ENCODE measurements at regions not wholly inside any gene's neighbourhood (a gene's known extent, or its start where the extent isn't known, plus 50 kb on each side); places are given as distances from the start of the nearest gene placed in this dataset.

DNA sequence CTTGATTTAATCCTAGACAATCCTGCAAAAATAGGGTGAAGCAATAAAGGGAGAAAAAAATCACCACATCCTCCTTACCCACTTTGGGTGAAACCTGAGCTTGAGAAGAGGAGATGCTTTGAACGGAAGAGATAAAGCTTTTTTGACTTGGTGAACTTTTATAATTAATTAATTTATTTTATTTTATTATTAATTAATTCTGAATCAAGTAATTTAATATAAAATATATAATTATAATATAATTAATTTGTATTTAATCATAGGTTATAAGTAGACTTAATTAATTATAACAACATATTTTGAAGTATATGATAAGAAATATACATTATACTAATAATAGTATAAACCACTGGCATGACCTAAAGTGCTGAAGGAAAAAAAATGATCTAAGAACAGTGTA, 2164.8 kb downstream of the LRRC4C start:
- DNase-seq, result no peak
- Mint-ChIP-seq H3K4me3 (no peak overlapping the region), H3K27ac (no peak overlapping the region), H3K4me1 (no peaks in the 10 kb centered on the region), H3K9me3 (peaks cover 3 to 23% (median 11%) of the 10 kb centered on the region in 8 donors), H3K27me3 (no peaks in the 10 kb centered on the region), H3K36me3 (no peaks in the 10 kb centered on the region)
- no peak overlapping the region for H3K27ac ChIP-seq (ENCODE audit: low read depth, low read length)
- ChIA-PET CTCF (ENCODE audit: partially characterized antibody) (no interaction called here), POLR2A (ENCODE audit: partially characterized antibody) (no interaction called here)
- H3K4me3 ChIP-seq (ENCODE audit: low read length in 2 of 2), result no peak overlapping the region
- no peaks in the 10 kb centered on the region for H3K27me3 ChIP-seq (ENCODE audit: insufficient read depth, low read length)
- no peaks in the 10 kb centered on the region for H3K36me3 ChIP-seq (ENCODE audit: insufficient read depth, low read length)
- intact Hi-C loops (cut with micrococcal nuclease), result no loop called here
- no peaks in the 10 kb centered on the region for H3K9me3 ChIP-seq (ENCODE audit: control insufficient read depth in 1 of 2, low read length in 2 of 2)
- H3K4me1 ChIP-seq (ENCODE audit: insufficient read depth, low read length), result no peaks in the 10 kb centered on the region

DNA sequence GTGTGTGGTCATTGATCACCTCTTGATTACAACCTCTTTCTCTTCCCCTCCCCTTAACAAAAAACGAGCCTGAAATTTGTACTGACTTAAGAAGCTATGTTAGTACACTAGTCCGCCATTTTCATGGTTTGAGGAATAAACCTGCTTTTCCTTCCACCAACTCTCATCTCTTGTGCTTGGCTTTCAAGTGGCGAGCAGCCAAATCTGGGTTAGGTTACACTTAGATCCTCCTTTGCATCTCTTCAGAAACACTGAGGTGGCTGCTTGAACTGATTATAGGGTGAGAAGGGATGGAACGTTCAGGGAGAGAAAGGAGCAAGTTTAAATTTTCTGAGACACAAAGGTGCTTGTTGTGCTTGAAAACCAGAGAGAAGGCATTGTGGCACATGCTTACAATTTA, 2171.4 kb downstream of the LRRC4C start:
- no peak overlapping the region for H3K4me3 ChIP-seq (ENCODE audit: low read length in 2 of 2)
- H3K36me3 ChIP-seq (ENCODE audit: insufficient read depth, low read length), result no peaks in the 10 kb centered on the region
- H3K4me3 Mint-ChIP-seq, result no peak overlapping the region
- H3K9me3 ChIP-seq (ENCODE audit: control insufficient read depth in 1 of 2, low read length in 2 of 2), result no peaks in the 10 kb centered on the region
- no peaks in the 10 kb centered on the region for H3K27me3 ChIP-seq (ENCODE audit: insufficient read depth, low read length)
- no peak overlapping the region for H3K27ac Mint-ChIP-seq
- H3K9me3 Mint-ChIP-seq, result peaks cover 3 to 20% (median 7%) of the 10 kb centered on the region in 8 donors
- POLR2A ChIA-PET (ENCODE audit: partially characterized antibody), result no interaction called here
- DNase-seq, result no peak
- no peak overlapping the region for H3K27ac ChIP-seq (ENCODE audit: low read depth, low read length)
- no peaks in the 10 kb centered on the region for H3K27me3 Mint-ChIP-seq
- intact Hi-C loops (cut with micrococcal nuclease), result no loop called here
- no peaks in the 10 kb centered on the region for H3K4me1 Mint-ChIP-seq
- H3K36me3 Mint-ChIP-seq, result no peaks in the 10 kb centered on the region
- no peaks in the 10 kb centered on the region for H3K4me1 ChIP-seq (ENCODE audit: insufficient read depth, low read length)
- CTCF ChIA-PET (ENCODE audit: partially characterized antibody), result no interaction called here

DNA sequence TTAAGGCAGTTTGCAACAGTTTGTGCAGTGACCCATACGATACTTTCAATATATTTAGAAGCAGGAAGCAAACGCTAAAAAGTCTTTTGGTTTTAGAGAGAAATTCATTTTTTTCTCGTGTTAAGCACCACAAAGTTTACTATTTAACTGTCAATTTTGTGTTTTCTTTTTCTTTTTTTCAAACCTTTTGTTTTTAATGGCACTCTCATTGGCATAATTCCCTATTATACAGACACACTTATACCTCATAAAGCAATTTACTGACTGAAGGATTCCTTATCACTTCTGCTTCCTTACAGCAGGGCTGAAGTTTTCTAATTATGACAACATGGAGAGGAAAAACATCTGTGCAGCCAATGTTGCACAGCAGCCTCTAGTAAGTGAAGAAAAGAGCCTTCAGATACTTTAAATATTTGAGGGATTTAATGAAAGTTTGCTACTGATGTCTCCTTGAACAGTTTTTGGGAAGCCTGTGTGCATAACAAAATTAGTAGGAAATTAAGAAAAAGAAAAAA, 2191.2 kb downstream of the LRRC4C start:
- POLR2A ChIA-PET (ENCODE audit: partially characterized antibody), result no interaction called here
- CTCF ChIA-PET (ENCODE audit: partially characterized antibody), result no interaction called here
- Histone ChIP-seq H3K4me1 (ENCODE audit: insufficient read depth, low read length) (no peaks in the 10 kb centered on the region), H3K4me3 (ENCODE audit: low read length in 2 of 2) (no peak overlapping the region), H3K36me3 (ENCODE audit: insufficient read depth, low read length) (no peaks in the 10 kb centered on the region), H3K9me3 (ENCODE audit: control insufficient read depth in 1 of 2, low read length in 2 of 2) (peaks cover 0 to 3% of the 10 kb centered on the region in 2 donors), H3K27ac (ENCODE audit: low read depth, low read length) (no peak overlapping the region), H3K27me3 (ENCODE audit: insufficient read depth, low read length) (no peaks in the 10 kb centered on the region)
- peaks cover 0 to 6% (median under 1%) of the 10 kb centered on the region in 8 donors for H3K9me3 Mint-ChIP-seq
- no peak for DNase-seq
- H3K36me3 Mint-ChIP-seq, result no peaks in the 10 kb centered on the region
- no peak overlapping the region for H3K4me3 Mint-ChIP-seq
- intact Hi-C loops (cut with micrococcal nuclease), result no loop called here
- no peaks in the 10 kb centered on the region for H3K27me3 Mint-ChIP-seq
- no peak overlapping the region for H3K27ac Mint-ChIP-seq
- no peaks in the 10 kb centered on the region for H3K4me1 Mint-ChIP-seq

DNA sequence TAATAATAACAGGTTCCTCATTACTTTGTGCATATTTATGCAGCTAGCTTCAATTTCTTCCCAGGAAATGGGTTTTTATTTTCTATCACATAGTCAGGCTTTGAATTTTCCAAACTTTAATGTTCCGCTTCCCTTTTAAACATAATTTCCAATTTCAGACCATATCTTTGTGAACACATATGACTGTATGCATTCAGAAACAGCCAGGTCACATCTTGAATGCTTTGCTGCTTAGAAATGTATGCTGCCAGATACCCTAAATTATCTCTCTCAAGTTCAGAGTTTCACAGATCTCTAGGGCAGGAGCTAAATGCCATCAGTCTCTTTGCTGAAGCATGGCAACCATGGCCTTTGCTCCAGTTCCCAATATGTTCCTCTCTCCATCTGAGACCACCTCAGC, 2203.8 kb downstream of the LRRC4C start:
- Histone ChIP-seq H3K4me1 (ENCODE audit: insufficient read depth, low read length) (no peaks in the 10 kb centered on the region), H3K36me3 (ENCODE audit: insufficient read depth, low read length) (no peaks in the 10 kb centered on the region), H3K9me3 (ENCODE audit: control insufficient read depth in 1 of 2, low read length in 2 of 2) (peaks cover 0 to 4% of the 10 kb centered on the region in 2 donors), H3K4me3 (ENCODE audit: low read length in 2 of 2) (no peak overlapping the region), H3K27ac (ENCODE audit: low read depth, low read length) (no peak overlapping the region), H3K27me3 (ENCODE audit: insufficient read depth, low read length) (no peaks in the 10 kb centered on the region)
- intact Hi-C loops (cut with micrococcal nuclease), result no loop called here
- DNase-seq, result no peak
- Mint-ChIP-seq H3K36me3 (peaks cover 0 to 4% of the 10 kb centered on the region in 2 donors), H3K27ac (no peak overlapping the region), H3K4me1 (no peaks in the 10 kb centered on the region), H3K9me3 (peaks cover 3 to 39% (median 24%) of the 10 kb centered on the region in 8 donors), H3K27me3 (no peaks in the 10 kb centered on the region), H3K4me3 (no peak overlapping the region)
- ChIA-PET POLR2A (ENCODE audit: partially characterized antibody) (no interaction called here), CTCF (ENCODE audit: partially characterized antibody) (no interaction called here)

DNA sequence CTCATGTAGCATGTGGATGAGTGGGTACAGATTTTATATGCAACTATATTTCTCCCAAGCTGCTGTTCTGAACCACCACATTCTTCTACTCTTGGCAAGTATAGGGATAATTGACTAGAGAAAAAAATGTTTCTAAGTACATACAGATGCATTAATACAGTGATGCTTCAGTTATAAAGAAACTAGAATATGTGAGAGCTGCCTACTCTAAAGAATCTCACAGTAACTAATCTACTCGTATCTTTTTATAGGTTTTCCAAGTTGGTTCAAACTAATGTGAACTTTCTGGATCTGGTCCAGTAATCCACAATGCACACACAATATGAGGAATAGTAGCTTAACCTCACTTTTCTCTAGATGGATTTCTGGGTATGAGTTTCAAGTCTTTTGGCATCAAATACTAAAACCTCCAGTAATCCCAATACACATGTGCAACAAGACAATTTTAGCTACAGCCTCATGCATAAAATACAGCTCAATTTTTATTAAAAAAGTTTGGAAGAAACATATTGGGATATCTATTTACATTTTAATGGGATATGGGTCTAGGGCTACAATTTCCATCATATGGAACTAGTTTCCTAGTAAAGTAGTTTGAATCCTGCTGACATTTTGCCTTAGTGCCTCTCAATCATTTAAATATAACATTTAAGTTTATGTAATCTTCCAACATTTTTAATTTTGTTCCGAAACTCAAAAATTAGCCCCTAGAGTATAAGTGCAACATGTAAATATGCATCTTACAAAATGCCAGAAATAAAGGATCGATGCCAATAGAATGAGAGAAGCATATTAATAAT, 2209.7 kb downstream of the LRRC4C start:
- no peaks in the 10 kb centered on the region for H3K36me3 ChIP-seq (ENCODE audit: insufficient read depth, low read length)
- H3K36me3 Mint-ChIP-seq, result no peaks in the 10 kb centered on the region
- H3K27me3 Mint-ChIP-seq, result no peaks in the 10 kb centered on the region
- H3K27ac ChIP-seq (ENCODE audit: low read depth, low read length), result no peak overlapping the region
- H3K4me1 ChIP-seq (ENCODE audit: insufficient read depth, low read length), result no peaks in the 10 kb centered on the region
- H3K27ac Mint-ChIP-seq, result no peak overlapping the region
- ChIA-PET CTCF (ENCODE audit: partially characterized antibody) (no interaction called here), POLR2A (ENCODE audit: partially characterized antibody) (no interaction called here)
- no peak overlapping the region for H3K4me3 ChIP-seq (ENCODE audit: low read length in 2 of 2)
- no peaks in the 10 kb centered on the region for H3K4me1 Mint-ChIP-seq
- intact Hi-C loops (cut with micrococcal nuclease), result no loop called here
- no peak overlapping the region for H3K4me3 Mint-ChIP-seq
- H3K9me3 Mint-ChIP-seq, result peaks cover 3 to 17% (median 9%) of the 10 kb centered on the region in 8 donors
- no peak for DNase-seq
- no peaks in the 10 kb centered on the region for H3K27me3 ChIP-seq (ENCODE audit: insufficient read depth, low read length)
- H3K9me3 ChIP-seq (ENCODE audit: control insufficient read depth in 1 of 2, low read length in 2 of 2), result no peaks in the 10 kb centered on the region

DNA sequence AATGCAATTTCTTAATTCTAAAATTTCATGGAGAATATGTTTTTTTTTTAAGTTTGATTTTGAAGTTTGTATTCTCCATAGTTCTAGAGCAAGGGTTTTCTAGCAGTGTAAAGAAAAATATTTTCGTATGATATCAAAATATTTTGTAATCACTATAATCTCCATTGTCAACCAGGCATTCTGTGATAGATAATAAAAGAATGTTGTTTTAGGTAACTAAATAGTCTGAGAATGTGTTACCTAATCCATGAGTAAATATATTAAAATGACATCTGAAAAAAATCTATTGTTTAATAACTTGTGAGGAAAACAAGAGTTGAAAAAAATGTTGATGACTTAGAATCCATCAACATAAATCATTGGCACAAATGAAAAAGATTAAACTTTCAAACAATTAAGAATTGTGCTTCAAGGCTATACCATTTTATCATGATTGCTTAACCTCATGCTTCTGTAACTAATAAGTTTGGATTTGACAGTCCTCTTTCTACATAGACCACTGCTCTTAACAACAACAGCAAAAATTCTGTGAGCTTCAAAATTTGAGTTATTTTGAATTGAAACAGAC, 2211.8 kb downstream of the LRRC4C start:
- Mint-ChIP-seq H3K36me3 (no peaks in the 10 kb centered on the region), H3K27me3 (no peaks in the 10 kb centered on the region), H3K9me3 (peaks cover 0 to 8% (median 2%) of the 10 kb centered on the region in 8 donors), H3K27ac (no peak overlapping the region), H3K4me3 (no peak overlapping the region), H3K4me1 (no peaks in the 10 kb centered on the region)
- Histone ChIP-seq H3K4me3 (ENCODE audit: low read length in 2 of 2) (no peak overlapping the region), H3K36me3 (ENCODE audit: insufficient read depth, low read length) (no peaks in the 10 kb centered on the region), H3K27ac (ENCODE audit: low read depth, low read length) (no peak overlapping the region), H3K9me3 (ENCODE audit: control insufficient read depth in 1 of 2, low read length in 2 of 2) (no peaks in the 10 kb centered on the region), H3K4me1 (ENCODE audit: insufficient read depth, low read length) (no peaks in the 10 kb centered on the region), H3K27me3 (ENCODE audit: insufficient read depth, low read length) (no peaks in the 10 kb centered on the region)
- intact Hi-C loops (cut with micrococcal nuclease), result no loop called here
- DNase-seq, result no peak
- CTCF ChIA-PET (ENCODE audit: partially characterized antibody), result no interaction called here
- POLR2A ChIA-PET (ENCODE audit: partially characterized antibody), result no interaction called here

DNA sequence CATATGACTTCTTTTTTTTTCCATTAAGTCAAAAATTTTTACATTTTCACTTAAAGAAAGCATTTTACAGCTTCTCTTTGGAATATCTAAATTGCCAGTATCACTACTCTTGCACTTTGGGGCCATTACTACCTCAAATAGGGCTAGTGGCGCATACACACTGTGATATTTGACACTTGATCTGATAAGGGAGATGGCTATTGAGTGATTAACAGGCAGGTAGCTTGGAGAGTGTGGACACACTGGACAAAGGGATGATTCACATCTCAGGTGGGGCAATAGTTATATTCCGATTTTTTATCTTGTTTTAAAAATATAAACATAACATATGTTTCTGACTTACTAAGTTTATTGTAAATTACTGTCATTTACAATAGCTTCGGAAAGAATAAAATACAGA, 2219.9 kb downstream of the LRRC4C start:
- Mint-ChIP-seq H3K4me3 (no peak overlapping the region), H3K9me3 (peaks cover 0 to 6% (median 2%) of the 10 kb centered on the region in 8 donors), H3K27ac (no peak overlapping the region), H3K4me1 (no peaks in the 10 kb centered on the region), H3K27me3 (no peaks in the 10 kb centered on the region), H3K36me3 (no peaks in the 10 kb centered on the region)
- Histone ChIP-seq H3K9me3 (ENCODE audit: control insufficient read depth in 1 of 2, low read length in 2 of 2) (no peaks in the 10 kb centered on the region), H3K27ac (ENCODE audit: low read depth, low read length) (no peak overlapping the region), H3K4me1 (ENCODE audit: insufficient read depth, low read length) (no peaks in the 10 kb centered on the region), H3K4me3 (ENCODE audit: low read length in 2 of 2) (no peak overlapping the region), H3K27me3 (ENCODE audit: insufficient read depth, low read length) (no peaks in the 10 kb centered on the region), H3K36me3 (ENCODE audit: insufficient read depth, low read length) (no peaks in the 10 kb centered on the region)
- DNase-seq, result no peak
- POLR2A ChIA-PET (ENCODE audit: partially characterized antibody), result no interaction called here
- intact Hi-C loops (cut with micrococcal nuclease), result no loop called here
- CTCF ChIA-PET (ENCODE audit: partially characterized antibody), result no interaction called here

All from CD4-positive, alpha-beta memory T cell (primary cell).